Gastroesophageal sphincter (tissue), 4 donors: ENCODE measurements at regions not wholly inside any gene's neighbourhood (a gene's known extent, or its start where the extent isn't known, plus 50 kb on each side); places are given as distances from the start of the nearest gene placed in this dataset.

Experiments
- ATAC-seq: fragments of 150-250 bp; one replicate; pipeline ENCODE4 v1.9.1; 2016; ENCODE audit warnings: mild to moderate bottlenecking, moderate library complexity
- H3K27ac ChIP-seq, 4 donors: fragments of 200-600 bp; sonication (generic) in 3 of 4; 1 replicate in 3 of 4; 2 replicates in 1 of 4; pipeline ENCODE4 v1.5.1; 2016 to 2019
- H3K27me3 ChIP-seq: fragments of 200-600 bp; sonication (generic); one replicate; pipeline ENCODE4 v1.5.1; 2019
- H3K36me3 ChIP-seq, 2 donors: fragments of 200-600 bp; sonication (generic); one replicate each; pipeline ENCODE4 v1.5.1; 2019; ENCODE audit warnings: control low read depth in 1 of 2
- H3K4me1 ChIP-seq, 3 donors: fragments of 200-600 bp; sonication (generic); 1 replicate in 2 of 3; 2 replicates in 1 of 3; pipeline ENCODE4 v1.5.1; 2016 to 2019; ENCODE audit warnings: control low read depth in 2 of 3
- H3K4me3 ChIP-seq, 2 donors: fragments of 200-600 bp; sonication (generic); one replicate each; pipeline ENCODE4 v1.5.1; 2019; ENCODE audit warnings: mild to moderate bottlenecking in 1 of 2, moderate library complexity in 1 of 2
- H3K9me3 ChIP-seq, 3 donors: fragments of 200-600 bp; sonication (generic); one replicate each; pipeline ENCODE4 v1.5.1; 2017 to 2019; ENCODE audit warnings: control low read depth in 2 of 3
- EP300 ChIP-seq: sonication (generic); formaldehyde crosslinking; IDR thresholded peaks from one replicate; pipeline ENCODE4 v1.6.1; 2017; ENCODE audit warnings: antibody characterized with exemption, mild to moderate bottlenecking
- POLR2A ChIP-seq, 2 donors: fragments of 450-650 bp; IDR thresholded peaks; one replicate each; pipeline ENCODE4 v1.6.1; 2017; ENCODE audit warnings: antibody characterized with exemption in 2 of 2, mild to moderate bottlenecking in 2 of 2, moderate library complexity in 1 of 2
- POLR2AphosphoS5 ChIP-seq: sonication (generic); formaldehyde crosslinking; IDR thresholded peaks from one replicate; pipeline ENCODE4 v1.6.1; 2017; ENCODE audit warnings: antibody characterized with exemption
- WGBS, 2 donors: methylation state at CpG; one replicate each; pipeline ENCODE4 v1.1.5; 2018; ENCODE audit warnings: low coverage in 1 of 2; 5-methylcytosine and 5-hydroxymethylcytosine counted together
- TF ChIP-seq, protein P1 (sequence below), 4 experiments: fragments of 200-600 bp in 2 of 4; fragments of 450-650 bp in 2 of 4; sonication (generic) in 1 of 4; IDR thresholded peaks; one replicate each; pipeline ENCODE4 v1.5.1; 2017 to 2019; ENCODE audit warnings: antibody characterized with exemption in 4 of 4, mild to moderate bottlenecking in 2 of 4, moderate library complexity in 2 of 4

DNA sequence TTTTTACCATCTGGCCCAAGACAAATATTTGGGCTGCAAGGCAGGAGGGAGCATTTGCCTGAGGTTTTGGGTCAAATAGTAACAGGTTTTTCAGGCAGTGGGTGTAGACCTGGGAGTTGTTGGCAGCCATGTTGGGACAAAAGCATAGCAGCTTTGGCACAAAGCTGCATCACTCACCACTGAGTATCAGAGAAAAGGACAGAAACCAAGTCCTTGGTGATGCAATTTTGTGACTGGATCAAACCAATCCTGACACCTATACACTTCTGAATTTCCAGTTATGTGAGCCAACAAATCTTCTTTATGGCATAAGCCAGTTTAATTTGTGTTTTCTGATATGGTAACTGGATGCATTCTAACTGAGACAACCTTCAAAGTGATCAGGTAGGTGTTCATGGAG lies 144.8 kb upstream of the KRR1 start:
- no peaks in the 10 kb centered on the region for H3K4me1 ChIP-seq
- H3K27ac ChIP-seq, result no peak overlapping the region
- H3K27me3 ChIP-seq, result no peaks in the 10 kb centered on the region
- no peak for ATAC-seq
- H3K36me3 ChIP-seq, result no peaks in the 10 kb centered on the region
- TF ChIP-seq, protein P1, sequence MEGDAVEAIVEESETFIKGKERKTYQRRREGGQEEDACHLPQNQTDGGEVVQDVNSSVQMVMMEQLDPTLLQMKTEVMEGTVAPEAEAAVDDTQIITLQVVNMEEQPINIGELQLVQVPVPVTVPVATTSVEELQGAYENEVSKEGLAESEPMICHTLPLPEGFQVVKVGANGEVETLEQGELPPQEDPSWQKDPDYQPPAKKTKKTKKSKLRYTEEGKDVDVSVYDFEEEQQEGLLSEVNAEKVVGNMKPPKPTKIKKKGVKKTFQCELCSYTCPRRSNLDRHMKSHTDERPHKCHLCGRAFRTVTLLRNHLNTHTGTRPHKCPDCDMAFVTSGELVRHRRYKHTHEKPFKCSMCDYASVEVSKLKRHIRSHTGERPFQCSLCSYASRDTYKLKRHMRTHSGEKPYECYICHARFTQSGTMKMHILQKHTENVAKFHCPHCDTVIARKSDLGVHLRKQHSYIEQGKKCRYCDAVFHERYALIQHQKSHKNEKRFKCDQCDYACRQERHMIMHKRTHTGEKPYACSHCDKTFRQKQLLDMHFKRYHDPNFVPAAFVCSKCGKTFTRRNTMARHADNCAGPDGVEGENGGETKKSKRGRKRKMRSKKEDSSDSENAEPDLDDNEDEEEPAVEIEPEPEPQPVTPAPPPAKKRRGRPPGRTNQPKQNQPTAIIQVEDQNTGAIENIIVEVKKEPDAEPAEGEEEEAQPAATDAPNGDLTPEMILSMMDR (IDR thresholded peaks at IDR 0.05), result no peak
- TF ChIP-seq POLR2A (IDR thresholded peaks at IDR 0.05), result no peak
- no peak for TF ChIP-seq EP300
- no peak for TF ChIP-seq POLR2AphosphoS5
- H3K4me3 ChIP-seq, result no peak overlapping the region
- H3K9me3 ChIP-seq, result no peaks in the 10 kb centered on the region

- TF ChIP-seq POLR2AphosphoS5, result no peak
- no peak for TF ChIP-seq POLR2A (IDR thresholded peaks at IDR 0.05)
- TF ChIP-seq, protein P1 (IDR thresholded peaks at IDR 0.05), result no peak
- no peak for TF ChIP-seq EP300
- Histone ChIP-seq H3K27me3 (no peaks in the 10 kb centered on the region), H3K27ac (no peak overlapping the region), H3K4me1 (no peaks in the 10 kb centered on the region), H3K36me3 (no peaks in the 10 kb centered on the region), H3K9me3 (no peaks in the 10 kb centered on the region), H3K4me3 (no peak overlapping the region)
- 80 to 87% methylated on average over 2 to 4 of the region's 4 CpGs for WGBS, 2 donors
- no peak for ATAC-seq
Observed at GRCh38 chr12:75655315-75655806, 144.0 kb upstream of the KRR1 start.

- Histone ChIP-seq H3K27me3 (no peaks in the 10 kb centered on the region), H3K36me3 (no peaks in the 10 kb centered on the region), H3K4me3 (no peak overlapping the region), H3K9me3 (no peaks in the 10 kb centered on the region), H3K4me1 (no peaks in the 10 kb centered on the region), H3K27ac (no peak overlapping the region)
- no peak for ATAC-seq
- TF ChIP-seq, protein P1 (IDR thresholded peaks at IDR 0.05), result no peak
- TF ChIP-seq POLR2AphosphoS5 (no peak), EP300 (no peak), POLR2A (IDR thresholded peaks at IDR 0.05) (no peak)
- WGBS, 2 donors, result 66 to 94% methylated on average over 2 of the region's 2 CpGs
Observed at GRCh38 chr12:75651342-75651695, 139.9 kb upstream of the KRR1 start.

DNA sequence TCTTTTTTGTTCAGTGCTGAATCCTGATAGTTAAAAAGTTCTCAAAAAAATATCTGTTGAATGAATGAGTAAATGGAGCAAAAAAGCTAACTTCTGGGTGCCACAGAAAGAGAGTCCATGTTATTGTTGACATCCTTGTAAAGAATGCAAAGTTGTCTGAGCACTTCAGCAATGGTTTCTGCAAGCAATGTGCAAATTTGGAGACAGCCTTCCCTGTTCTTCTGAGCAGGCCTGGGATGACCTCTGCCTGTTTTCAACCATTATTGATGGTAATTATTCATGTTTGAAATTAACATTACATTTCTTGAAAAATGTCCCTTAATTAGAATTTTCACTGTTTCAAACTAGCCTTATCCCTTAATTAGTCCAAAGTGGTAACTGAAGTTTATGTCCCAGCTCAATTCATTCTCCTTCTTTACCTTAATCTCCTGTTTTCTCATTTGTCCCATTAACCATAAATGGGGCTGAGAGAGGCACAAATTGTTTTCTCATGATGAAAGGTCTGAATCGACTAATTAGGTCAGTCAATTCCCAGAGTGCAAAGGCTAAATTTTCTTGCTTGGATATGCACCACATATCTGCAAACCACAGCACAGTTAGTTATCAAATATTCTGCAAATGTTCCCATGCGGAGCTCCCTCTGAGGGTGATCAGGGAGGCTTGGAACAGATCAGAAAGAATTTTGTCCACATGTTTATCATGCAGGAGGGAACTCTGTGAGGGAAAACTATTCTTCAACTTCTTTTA lies 139.4 kb upstream of the KRR1 start:
- Histone ChIP-seq H3K4me1 (no peaks in the 10 kb centered on the region), H3K27ac (no peak overlapping the region), H3K4me3 (no peak overlapping the region), H3K27me3 (no peaks in the 10 kb centered on the region), H3K36me3 (no peaks in the 10 kb centered on the region), H3K9me3 (no peaks in the 10 kb centered on the region)
- TF ChIP-seq, protein P1 (IDR thresholded peaks at IDR 0.05), result no peak
- TF ChIP-seq EP300, result no peak
- ATAC-seq, result no peak
- WGBS, 2 donors, result 35% methylated on average over 2 of the region's 2 CpGs; no CpG with 5 or more reads in 1 of the 2 donors

DNA sequence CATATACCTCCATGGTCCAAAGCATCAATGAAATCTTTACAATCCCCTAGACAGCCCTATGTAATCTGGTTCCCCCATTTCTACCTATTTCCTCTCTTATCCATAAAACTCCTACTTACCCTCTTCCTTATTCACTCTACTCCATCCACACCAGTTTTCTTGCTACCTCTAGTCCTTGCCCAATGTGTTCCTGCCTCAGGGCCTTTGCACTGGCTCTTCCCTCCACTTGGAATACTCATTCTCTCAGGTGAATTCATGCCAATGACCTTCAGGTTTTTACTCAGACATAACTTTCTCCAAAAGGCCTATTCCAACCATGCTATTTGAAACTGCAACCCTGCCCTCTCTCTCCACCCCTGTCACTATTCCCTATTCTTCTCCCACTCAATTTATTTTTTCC lies 138.7 kb upstream of the KRR1 start:
- Histone ChIP-seq H3K27ac (no peak overlapping the region), H3K27me3 (no peaks in the 10 kb centered on the region), H3K4me1 (no peaks in the 10 kb centered on the region), H3K4me3 (no peak overlapping the region), H3K9me3 (no peaks in the 10 kb centered on the region), H3K36me3 (no peaks in the 10 kb centered on the region)
- TF ChIP-seq POLR2AphosphoS5 (no peak), EP300 (no peak), POLR2A (IDR thresholded peaks at IDR 0.05) (no peak)
- TF ChIP-seq, protein P1 (IDR thresholded peaks at IDR 0.05), result no peak
- ATAC-seq, result no peak
